PC-3 (cell line): ENCODE measurements at regions not wholly inside any gene's neighbourhood (a gene's known extent, or its start where the extent isn't known, plus 50 kb on each side); places are given as distances from the start of the nearest gene placed in this dataset.

Source experiments
- ATAC-seq: fragments of 200-7000 bp; cut with Tn5 transposase; 2 replicates; pipeline ENCODE4 v1.9.1; 2020; ENCODE audit warnings: mild to moderate bottlenecking, moderate library complexity
- BruUV-seq: library from RNA; stranded (reverse); fragments of 400-500 nt; replicated peaks from 2 replicates; lab custom pipeline; 2021; lab: Mats Ljungman, UMichigan
- CTCF ChIA-PET: fragments of 300-600 bp; sonication (Branson Sonifier 250); formaldehyde crosslinking; loops from one replicate; lab custom pipeline; 2022; ENCODE audit warnings: antibody characterized with exemption; lab: Charles Lee
- POLR2A ChIA-PET: fragments of 300-600 bp; sonication (Branson Sonifier 250); formaldehyde crosslinking; loops from one replicate; lab custom pipeline; 2022; ENCODE audit warnings: antibody characterized with exemption; ENCODE audit not compliant: unreplicated experiment; lab: Charles Lee
- DNase-seq: peaks from one replicate; pipeline ENCODE4 v3.0.0-alpha.2; 2015
- H2AFZ ChIP-seq: fragments of 300-600 bp; sonication (generic); 2 replicates; pipeline ENCODE4 v1.6.0; 2016; ENCODE audit warnings: antibody characterized with exemption, low read length
- H3F3A ChIP-seq: fragments of 300-600 bp; sonication (generic); one replicate; pipeline ENCODE4 v1.6.0; 2017; ENCODE audit warnings: antibody characterized with exemption, low read length, control low read depth, mild to moderate bottlenecking; ENCODE audit not compliant: unreplicated experiment
- H3K27ac ChIP-seq: fragments of 300-600 bp; sonication (generic); 2 replicates; pipeline ENCODE4 v1.5.1; 2016; ENCODE audit warnings: mild to moderate bottlenecking, low read length
- H3K27me3 ChIP-seq: fragments of 300-600 bp; sonication (generic); 2 replicates; pipeline ENCODE4 v1.6.1; 2016; ENCODE audit warnings: low read length, mixed read lengths
- H3K36me3 ChIP-seq: fragments of 300-600 bp; sonication (generic); 2 replicates; pipeline ENCODE4 v1.6.1; 2016; ENCODE audit warnings: low read depth, mixed run types, low read length, mixed read lengths
- H3K4me1 ChIP-seq: fragments of 300-600 bp; sonication (generic); 2 replicates; pipeline ENCODE4 v1.5.1; 2016; ENCODE audit warnings: low read length; ENCODE audit not compliant: insufficient read depth
- H3K4me2 ChIP-seq: fragments of 300-600 bp; sonication (generic); 2 replicates; pipeline ENCODE4 v1.6.0; 2016; ENCODE audit warnings: low read length
- H3K4me3 ChIP-seq: fragments of 300-600 bp; sonication (generic); 2 replicates; pipeline ENCODE4 v1.5.1; 2016; ENCODE audit warnings: mild to moderate bottlenecking, low read length, mixed read lengths
- H3K79me2 ChIP-seq: fragments of 300-600 bp; sonication (generic); 2 replicates; pipeline ENCODE4 v1.6.1; 2017; ENCODE audit warnings: low read length, mixed read lengths
- H3K9ac ChIP-seq: fragments of 300-600 bp; sonication (generic); 2 replicates; pipeline ENCODE4 v1.6.0; 2016; ENCODE audit warnings: mild to moderate bottlenecking, low read length
- H3K9me2 ChIP-seq: fragments of 300-600 bp; sonication (generic); replicated peaks from 2 replicates; pipeline ENCODE4 v1.6.1; 2016; ENCODE audit warnings: mixed run types, low read length, mixed read lengths
- H3K9me3 ChIP-seq: fragments of 300-600 bp; sonication (generic); 2 replicates; pipeline ENCODE4 v1.6.1; 2016; ENCODE audit warnings: low read length, mixed read lengths
- H4K20me1 ChIP-seq: fragments of 300-600 bp; sonication (generic); 2 replicates; pipeline ENCODE4 v1.6.1; 2016; ENCODE audit warnings: low read length, mixed read lengths
- EZH2 ChIP-seq: fragments of 300-600 bp; sonication (generic); IDR thresholded peaks from one replicate; pipeline ENCODE4 v1.6.1; 2017; ENCODE audit warnings: antibody characterized with exemption, mild to moderate bottlenecking, low read length; ENCODE audit not compliant: unreplicated experiment
- EZH2phosphoT487 ChIP-seq: fragments of 300-600 bp; sonication (generic); IDR thresholded peaks from 2 replicates; pipeline ENCODE4 v1.6.1; 2018; ENCODE audit warnings: mild to moderate bottlenecking, antibody characterized with exemption, low read length, borderline replicate concordance
- intact Hi-C: fragments of 100-400 bp; cut with micrococcal nuclease; formaldehyde crosslinking; loops from 2 replicates; pipeline ENCODE4 v1.9.0; 2023
- TF ChIP-seq, protein P1 (sequence below): fragments of 300-600 bp; sonication (generic); conservative IDR thresholded peaks from 2 replicates; pipeline ENCODE4 v1.5.1; 2017; ENCODE audit warnings: antibody characterized with exemption, low read depth, mild to moderate bottlenecking, low read length

DNA sequence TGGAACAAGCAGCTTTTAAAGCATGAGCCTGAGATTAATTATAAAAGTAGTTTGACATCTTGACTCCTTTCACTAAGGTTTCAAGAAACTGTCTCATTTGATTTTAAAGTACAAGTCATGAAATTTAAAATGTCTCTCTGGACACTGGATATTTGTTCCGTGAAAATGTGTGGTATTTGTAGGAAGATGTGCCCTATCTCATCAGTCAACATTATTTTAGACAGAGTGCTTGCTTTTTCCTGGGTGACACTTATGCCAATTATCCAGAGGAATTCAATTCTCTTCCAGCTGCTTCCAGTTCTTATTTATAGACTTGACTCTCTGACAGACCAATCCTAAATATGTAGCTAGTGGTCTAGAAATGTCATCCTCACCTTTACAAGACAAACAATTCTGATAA lies 300.4 kb downstream of the PLA2G4A start:
- H3F3A ChIP-seq, result no peaks in the 10 kb centered on the region
- no peak for ATAC-seq
- H3K36me3 ChIP-seq, result no peaks in the 10 kb centered on the region
- DNase-seq, result no peak
- TF ChIP-seq, protein P1, sequence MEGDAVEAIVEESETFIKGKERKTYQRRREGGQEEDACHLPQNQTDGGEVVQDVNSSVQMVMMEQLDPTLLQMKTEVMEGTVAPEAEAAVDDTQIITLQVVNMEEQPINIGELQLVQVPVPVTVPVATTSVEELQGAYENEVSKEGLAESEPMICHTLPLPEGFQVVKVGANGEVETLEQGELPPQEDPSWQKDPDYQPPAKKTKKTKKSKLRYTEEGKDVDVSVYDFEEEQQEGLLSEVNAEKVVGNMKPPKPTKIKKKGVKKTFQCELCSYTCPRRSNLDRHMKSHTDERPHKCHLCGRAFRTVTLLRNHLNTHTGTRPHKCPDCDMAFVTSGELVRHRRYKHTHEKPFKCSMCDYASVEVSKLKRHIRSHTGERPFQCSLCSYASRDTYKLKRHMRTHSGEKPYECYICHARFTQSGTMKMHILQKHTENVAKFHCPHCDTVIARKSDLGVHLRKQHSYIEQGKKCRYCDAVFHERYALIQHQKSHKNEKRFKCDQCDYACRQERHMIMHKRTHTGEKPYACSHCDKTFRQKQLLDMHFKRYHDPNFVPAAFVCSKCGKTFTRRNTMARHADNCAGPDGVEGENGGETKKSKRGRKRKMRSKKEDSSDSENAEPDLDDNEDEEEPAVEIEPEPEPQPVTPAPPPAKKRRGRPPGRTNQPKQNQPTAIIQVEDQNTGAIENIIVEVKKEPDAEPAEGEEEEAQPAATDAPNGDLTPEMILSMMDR, result no peak
- no peak for TF ChIP-seq EZH2phosphoT487
- TF ChIP-seq EZH2, result no peak
- CTCF ChIA-PET, result no interaction called here
- H4K20me1 ChIP-seq, result no peaks in the 10 kb centered on the region
- no peaks in the 10 kb centered on the region for H3K27me3 ChIP-seq
- H3K4me1 ChIP-seq, result no peaks in the 10 kb centered on the region
- H3K9ac ChIP-seq, result no peak overlapping the region
- H3K9me3 ChIP-seq, result no peaks in the 10 kb centered on the region
- no peaks in the 10 kb centered on the region for H3K9me2 ChIP-seq
- intact Hi-C loops, result no loop called here
- POLR2A ChIA-PET, result no interaction called here
- no peak overlapping the region for H3K4me3 ChIP-seq
- H3K4me2 ChIP-seq, result no peak overlapping the region
- no peak overlapping the region for H3K27ac ChIP-seq
- no peak overlapping the region for H2AFZ ChIP-seq
- no TSS peak for BruUV-seq
- H3K79me2 ChIP-seq, result no peaks in the 10 kb centered on the region

DNA sequence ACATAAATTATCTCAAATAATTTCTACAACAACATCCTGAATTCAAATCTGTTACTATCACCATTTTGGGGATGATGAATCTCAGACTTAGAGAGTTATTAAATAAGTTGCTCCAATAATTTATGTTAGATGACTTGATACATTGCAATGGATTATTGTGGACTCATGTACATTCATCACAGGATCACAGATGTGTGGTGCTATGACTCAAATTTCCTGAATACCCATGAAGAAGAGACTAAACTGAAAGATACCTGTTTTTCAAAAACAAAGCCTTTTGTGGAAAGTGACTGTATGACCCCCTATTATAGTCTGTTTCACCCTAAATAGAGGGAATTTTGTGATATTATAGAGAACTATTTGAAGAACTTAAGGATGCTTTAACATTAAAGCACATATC lies 315.0 kb downstream of the PLA2G4A start:
- Histone ChIP-seq H3K9ac (no peak overlapping the region), H4K20me1 (no peaks in the 10 kb centered on the region), H3K36me3 (no peaks in the 10 kb centered on the region), H3K4me1 (no peaks in the 10 kb centered on the region), H3K9me3 (no peaks in the 10 kb centered on the region), H3K79me2 (no peaks in the 10 kb centered on the region), H3F3A (no peaks in the 10 kb centered on the region), H3K27ac (no peak overlapping the region), H3K27me3 (no peaks in the 10 kb centered on the region), H3K4me3 (no peak overlapping the region), H3K4me2 (no peak overlapping the region), H2AFZ (no peak overlapping the region), H3K9me2 (no peaks in the 10 kb centered on the region)
- ChIA-PET CTCF (no interaction called here), POLR2A (no interaction called here)
- DNase-seq (no peak), ATAC-seq (no peak)
- TF ChIP-seq EZH2phosphoT487, result no peak
- BruUV-seq, result no TSS peak
- intact Hi-C loops, result no loop called here

DNA sequence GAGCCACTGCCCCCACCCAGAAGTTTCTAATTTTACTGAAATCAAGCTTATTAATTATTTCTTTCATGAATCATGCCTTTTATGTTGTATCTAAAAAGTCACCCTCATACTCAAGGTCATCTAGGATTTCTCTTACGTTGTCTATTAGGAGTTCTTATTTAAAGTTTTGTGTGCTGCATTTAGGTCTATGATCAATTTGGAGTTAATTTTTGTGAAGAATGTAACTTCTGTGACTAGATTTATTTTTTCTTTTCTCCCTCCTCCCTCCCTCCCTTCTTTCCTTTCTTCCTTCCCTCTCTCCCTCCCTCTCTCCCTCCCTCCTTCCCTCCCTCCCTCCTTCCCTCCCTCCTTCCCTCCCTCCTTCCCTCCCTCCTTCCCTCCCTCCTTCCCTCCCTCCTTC lies 317.6 kb downstream of the PLA2G4A start:
- TF ChIP-seq EZH2phosphoT487, result no peak
- TF ChIP-seq, protein P1, result no peak
- TF ChIP-seq EZH2, result no peak
- no TSS peak for BruUV-seq
- CTCF ChIA-PET, result no interaction called here

More for the DNA sequence above, 317.6 kb downstream of the PLA2G4A start:
- Histone ChIP-seq H3F3A (no peaks in the 10 kb centered on the region), H3K4me1 (no peaks in the 10 kb centered on the region), H3K4me2 (no peak overlapping the region), H3K9me2 (no peaks in the 10 kb centered on the region), H3K27ac (no peak overlapping the region), H3K9ac (no peak overlapping the region), H3K9me3 (no peaks in the 10 kb centered on the region), H3K4me3 (no peak overlapping the region), H2AFZ (no peak overlapping the region), H3K27me3 (no peaks in the 10 kb centered on the region), H3K79me2 (no peaks in the 10 kb centered on the region), H3K36me3 (no peaks in the 10 kb centered on the region), H4K20me1 (no peaks in the 10 kb centered on the region)
- no peak for DNase-seq
- intact Hi-C loops, result no loop called here
- no peak for ATAC-seq
- POLR2A ChIA-PET, result no interaction called here
